Neural cell (in vitro differentiated cells): ENCODE measurements at regions not wholly inside any gene's neighbourhood (a gene's known extent, or its start where the extent isn't known, plus 50 kb on each side); places are given as distances from the start of the nearest gene placed in this dataset.

ENCODE experiments used
- H2AFZ ChIP-seq: fragments of 200-600, 300-800 bp; sonication (generic), shearing (Covaris generic); 2 replicates; pipeline ENCODE4 v1.6.0; 2014; ENCODE audit warnings: low read depth, mild to moderate bottlenecking, antibody characterized with exemption, low read length, moderate library complexity
- H3F3A ChIP-seq: fragments of 200-600 bp; shearing (Covaris generic); 2 replicates; pipeline ENCODE4 v1.6.1; 2016; ENCODE audit warnings: mild to moderate bottlenecking, moderate library complexity, mixed read lengths, antibody characterized with exemption, low read length; ENCODE audit not compliant: insufficient read depth, poor library complexity, severe bottlenecking
- H3K27ac ChIP-seq: fragments of 200-600, 300-800 bp; sonication (generic), shearing (Covaris generic); 2 replicates; pipeline ENCODE4 v1.5.1; 2014; ENCODE audit warnings: mild to moderate bottlenecking, low read length, moderate library complexity
- H3K27me3 ChIP-seq: fragments of 300-800, 200-600 bp; sonication (generic), shearing (Covaris generic); 2 replicates; pipeline ENCODE4 v1.6.0; 2014; ENCODE audit warnings: mild to moderate bottlenecking, low read depth, low read length, moderate library complexity; ENCODE audit not compliant: insufficient read depth
- H3K36me3 ChIP-seq: fragments of 300-800, 200-600 bp; sonication (generic), shearing (Covaris generic); 2 replicates; pipeline ENCODE4 v1.5.1; 2014; ENCODE audit warnings: mild to moderate bottlenecking, antibody characterized with exemption, low read length, moderate library complexity; ENCODE audit not compliant: insufficient read depth
- H3K4me2 ChIP-seq: fragments of 300-800, 200-600 bp; sonication (generic), shearing (Covaris generic); 2 replicates; pipeline ENCODE4 v1.6.0; 2014; ENCODE audit warnings: mild to moderate bottlenecking, low read length
- H3K4me3 ChIP-seq: fragments of 300-800, 200-600 bp; sonication (generic), shearing (Covaris generic); 2 replicates; pipeline ENCODE4 v1.5.1; 2014; ENCODE audit warnings: mild to moderate bottlenecking, low read length, moderate library complexity
- H3K79me2 ChIP-seq: fragments of 200-600 bp; shearing (Covaris generic); replicated peaks from 2 replicates; pipeline ENCODE4 v1.6.0; 2014; ENCODE audit warnings: mild to moderate bottlenecking, low read length, moderate library complexity; ENCODE audit not compliant: insufficient read depth
- H3K9ac ChIP-seq: fragments of 300-800, 200-600 bp; sonication (generic), shearing (Covaris generic); 2 replicates; pipeline ENCODE4 v1.6.1; 2016; ENCODE audit warnings: mild to moderate bottlenecking, low read length, mixed read lengths
- H3K9me2 ChIP-seq: fragments of 200-600 bp; shearing (Covaris generic); 2 replicates; pipeline ENCODE4 v1.6.1; 2016; ENCODE audit warnings: mild to moderate bottlenecking, low read length, mixed read lengths; ENCODE audit not compliant: insufficient read depth
- H3K9me3 ChIP-seq: fragments of 200-600, 300-800 bp; sonication (generic), shearing (Covaris generic); 2 replicates; pipeline ENCODE4 v1.6.1; 2016; ENCODE audit warnings: mild to moderate bottlenecking, mixed run types, low read length, moderate library complexity, mixed read lengths
- H4K20me1 ChIP-seq: fragments of 200-600 bp; shearing (Covaris generic); 2 replicates; pipeline ENCODE4 v1.6.1; 2016; ENCODE audit warnings: mild to moderate bottlenecking, mixed run types; ENCODE audit not compliant: insufficient read depth
- CTCF ChIP-seq: fragments of 450-650 bp; IDR thresholded peaks from 2 replicates; pipeline ENCODE4 v1.5.1; 2014; ENCODE audit warnings: antibody characterized with exemption, mild to moderate bottlenecking, moderate library complexity; ENCODE audit not compliant: poor library complexity, severe bottlenecking
- EP300 ChIP-seq: fragments of 450-650 bp; conservative IDR thresholded peaks from 2 replicates; pipeline ENCODE4 v1.6.1; 2014; ENCODE audit warnings: antibody characterized with exemption, mild to moderate bottlenecking, moderate library complexity; ENCODE audit not compliant: poor library complexity, severe bottlenecking
- EZH2 ChIP-seq: fragments of 200-600, 300-800 bp; shearing (Covaris generic), sonication (generic); IDR thresholded peaks from 2 replicates; pipeline ENCODE4 v1.6.1; 2014; ENCODE audit warnings: antibody characterized with exemption, low read length, borderline replicate concordance, mild to moderate bottlenecking; ENCODE audit not compliant: insufficient read depth, poor library complexity, severe bottlenecking
- MXI1 ChIP-seq: fragments of 450-650 bp; conservative IDR thresholded peaks from 2 replicates; pipeline ENCODE4 v1.6.1; 2014; ENCODE audit warnings: antibody characterized with exemption, mild to moderate bottlenecking; ENCODE audit not compliant: poor library complexity, severe bottlenecking
- POLR2AphosphoS5 ChIP-seq: IDR thresholded peaks from 2 replicates; pipeline ENCODE4 v1.6.1; 2012
- RAD21 ChIP-seq: fragments of 450-650 bp; conservative IDR thresholded peaks from 2 replicates; pipeline ENCODE4 v1.6.1; 2014; ENCODE audit warnings: antibody characterized with exemption, mild to moderate bottlenecking, moderate library complexity
- REST ChIP-seq: IDR thresholded peaks from 2 replicates; pipeline ENCODE4 v1.6.1; 2012; ENCODE audit warnings: borderline replicate concordance
- SMC3 ChIP-seq: fragments of 450-650 bp; conservative IDR thresholded peaks from 2 replicates; pipeline ENCODE4 v1.6.1; 2014; ENCODE audit warnings: antibody characterized with exemption, mild to moderate bottlenecking, moderate library complexity; ENCODE audit not compliant: poor library complexity
- TAF1 ChIP-seq: IDR thresholded peaks from 2 replicates; pipeline ENCODE4 v1.6.1; 2012; ENCODE audit warnings: low read depth

GRCh38 chr5:60453186-60453976, 246.6 kb downstream of the DEPDC1B start:
- Histone ChIP-seq H3K27me3 (no peaks in the 10 kb centered on the region), H3K79me2 (no peaks in the 10 kb centered on the region), H3K9ac (no peak overlapping the region), H3K4me2 (no peak overlapping the region), H4K20me1 (no peaks in the 10 kb centered on the region), H3K4me3 (no peak overlapping the region), H3K9me2 (no peaks in the 10 kb centered on the region), H3K36me3 (no peaks in the 10 kb centered on the region), H3F3A (no peaks in the 10 kb centered on the region), H2AFZ (no peak overlapping the region), H3K9me3 (no peaks in the 10 kb centered on the region), H3K27ac (no peak overlapping the region)
- TF ChIP-seq POLR2AphosphoS5 (no peak), CTCF (no peak), SMC3 (no peak), REST (no peak), EP300 (no peak), RAD21 (no peak), TAF1 (no peak), EZH2 (no peak)

- H3K79me2 ChIP-seq, result no peaks in the 10 kb centered on the region
- TF ChIP-seq EP300 (no peak), EZH2 (no peak), RAD21 (no peak), CTCF (no peak), MXI1 (no peak), REST (no peak), TAF1 (no peak), SMC3 (no peak), POLR2AphosphoS5 (no peak)
- H3K27me3 ChIP-seq, result no peaks in the 10 kb centered on the region
- no peak overlapping the region for H2AFZ ChIP-seq
- no peak overlapping the region for H3K27ac ChIP-seq
- H3K4me3 ChIP-seq, result no peak overlapping the region
- H3K9me2 ChIP-seq, result no peaks in the 10 kb centered on the region
- H3K36me3 ChIP-seq, result no peaks in the 10 kb centered on the region
- no peaks in the 10 kb centered on the region for H4K20me1 ChIP-seq
- H3K4me2 ChIP-seq, result no peak overlapping the region
- H3K9me3 ChIP-seq, result no peaks in the 10 kb centered on the region
- no peaks in the 10 kb centered on the region for H3F3A ChIP-seq
- H3K9ac ChIP-seq, result no peak overlapping the region
Measured at GRCh38 chr5:60448600-60448999, 251.4 kb downstream of the DEPDC1B start.
